K562 (cell line): ENCODE measurements at regions not wholly inside any gene's neighbourhood (a gene's known extent, or its start where the extent isn't known, plus 50 kb on each side); places are given as distances from the start of the nearest gene placed in this dataset.

Source experiments
- ATAC-seq: fragments of 200-7000 bp; cut with Tn5 transposase; 3 replicates; pipeline ENCODE4 v1.9.1; 2020; ENCODE audit warnings: moderate library complexity
- BruUV-seq: library from RNA; stranded (reverse); fragments of 400-500 nt; replicated peaks from 2 replicates; lab custom pipeline; 2021; lab: Mats Ljungman, UMichigan
- CTCF ChIA-PET: fragments of 300-600 bp; formaldehyde crosslinking; extraction: SDS; loops from one replicate; lab custom pipeline; 2021; ENCODE audit warnings: low intra/inter-chr PET ratio; lab: Yijun Ruan, JAX
- POLR2A ChIA-PET: fragments of 300-600, 350-650 bp; sonication (Branson Sonifier 250); formaldehyde crosslinking; extraction: SDS; loops from one replicate; lab custom pipeline; 2021; ENCODE audit warnings: antibody characterized with exemption, inconsistent platforms; lab: Yijun Ruan, JAX
- DNase-seq, 4 experiments: peaks; one replicate each; pipeline versions ENCODE4 v3.0.0 to v3.0.0-alpha.2; 2011 to 2018; ENCODE audit warnings: low spot score in 3 of 4, mixed read lengths in 3 of 4; ENCODE audit errors: extremely low read depth in 1 of 4
- FAIRE-seq: peaks from 2 replicates; lab custom pipeline; 2011; peaks lifted over from hg19 to GRCh38; lab: Jason Lieb, UNC
- H2AFZ ChIP-seq: 2 replicates; pipeline ENCODE4 v1.6.0; 2011; ENCODE audit warnings: low read depth, low read length, control low read depth, inconsistent platforms
- H3K27ac ChIP-seq: fragments of 200-600 bp; 3 replicates; pipeline ENCODE4 v1.8.0; 2011; ENCODE audit warnings: low read depth, mild to moderate bottlenecking, control low read depth, inconsistent platforms, low read length, moderate library complexity, mixed read lengths; ENCODE audit errors: extremely low read depth
- H3K27me3 ChIP-seq, 2 experiments: fragments of 300-600 bp in 1 of 2; 2 replicates in 1 of 2; 3 replicates in 1 of 2; pipeline versions ENCODE4 v1.6.0 to v1.8.0; 2011; ENCODE audit warnings: inconsistent platforms in 2 of 2, low read length in 2 of 2, mild to moderate bottlenecking in 1 of 2, mixed read lengths in 1 of 2, moderate library complexity in 1 of 2; ENCODE audit not compliant: control insufficient read depth in 2 of 2, insufficient read depth in 2 of 2
- H3K36me3 ChIP-seq: fragments of 300-600 bp; 3 replicates; pipeline ENCODE4 v1.8.0; 2011; ENCODE audit warnings: mild to moderate bottlenecking, low read length, inconsistent platforms; ENCODE audit not compliant: control insufficient read depth, insufficient read depth
- H3K4me1 ChIP-seq, 2 experiments: fragments of 200-600 bp in 1 of 2; replicated peaks in 1 of 2; 2 replicates in 1 of 2; 3 replicates in 1 of 2; pipeline versions ENCODE4 v1.5.1 to v1.8.0; 2011; ENCODE audit warnings: inconsistent platforms in 2 of 2, low read length in 2 of 2, mild to moderate bottlenecking in 1 of 2, mixed read lengths in 1 of 2, moderate library complexity in 1 of 2; ENCODE audit not compliant: control insufficient read depth in 2 of 2, insufficient read depth in 2 of 2
- H3K4me2 ChIP-seq: 2 replicates; pipeline ENCODE4 v1.6.1; 2011; ENCODE audit warnings: low read length, control low read depth, inconsistent platforms, mixed read lengths; ENCODE audit not compliant: insufficient read depth
- H3K4me3 ChIP-seq: fragments of 200-600 bp; sonication (generic), shearing (Covaris generic); 2 replicates; pipeline ENCODE4 v1.5.1; 2016; ENCODE audit warnings: control low read depth, inconsistent platforms
- H3K79me2 ChIP-seq: fragments of 200-600 bp; 3 replicates; pipeline ENCODE4 v1.8.0; 2011; ENCODE audit warnings: low read length, inconsistent platforms; ENCODE audit not compliant: control insufficient read depth, insufficient read depth
- H3K9ac ChIP-seq, 2 experiments: 2 replicates each; pipeline versions ENCODE4 v1.6.0 to v1.6.1; 2011; ENCODE audit warnings: low read depth in 2 of 2, low read length in 2 of 2, control low read depth in 1 of 2, inconsistent platforms in 1 of 2, mild to moderate bottlenecking in 1 of 2, mixed read lengths in 1 of 2; ENCODE audit not compliant: insufficient read depth in 1 of 2
- H3K9me1 ChIP-seq: one replicate; pipeline ENCODE4 v1.6.0; 2011; ENCODE audit warnings: inconsistent platforms, mild to moderate bottlenecking, low read length, moderate library complexity; ENCODE audit not compliant: control insufficient read depth, insufficient read depth
- H3K9me3 ChIP-seq: replicated peaks from 2 replicates; pipeline ENCODE4 v1.5.1; 2011; ENCODE audit warnings: low read depth, low read length, inconsistent platforms; ENCODE audit not compliant: control insufficient read depth, insufficient read depth
- H4K20me1 ChIP-seq: replicated peaks from 2 replicates; pipeline ENCODE4 v1.6.1; 2011; ENCODE audit warnings: low read length, inconsistent platforms, mixed read lengths; ENCODE audit not compliant: control insufficient read depth, insufficient read depth
- BACH1 ChIP-seq: fragments of 200-800 bp; sonication (Bioruptor generic); IDR thresholded peaks from 2 replicates; pipeline ENCODE4 v1.6.1; 2016; ENCODE audit warnings: missing genetic modification characterization, missing compliant biosample characterization
- ELF4 ChIP-seq: fragments of 450-650 bp; formaldehyde crosslinking; IDR thresholded peaks from 2 replicates; pipeline ENCODE4 v1.4.0; 2022; ENCODE audit warnings: missing genetic modification characterization
- FOXA3 ChIP-seq, 2 experiments: fragments of 450-650 bp in 1 of 2; sonication (generic) in 1 of 2; formaldehyde crosslinking; IDR thresholded peaks in 1 of 2; conservative IDR thresholded peaks in 1 of 2; 2 replicates each; pipeline versions ENCODE4 v1.4.0 to v1.8.0; 2020 to 2022; ENCODE audit warnings: mild to moderate bottlenecking in 2 of 2, missing genetic modification reagents in 1 of 2
- KAT2B ChIP-seq: IDR thresholded peaks from one replicate; pipeline ENCODE4 v1.6.1; 2012; ENCODE audit warnings: low read depth, mild to moderate bottlenecking, control low read depth, inconsistent platforms, low read length, moderate library complexity
- LARP7 ChIP-seq: fragments of 450-650 bp; IDR thresholded peaks from 2 replicates; pipeline ENCODE4 v1.6.1; 2016
- TAF1 ChIP-seq: IDR thresholded peaks from 2 replicates; pipeline ENCODE4 v1.6.1; 2011; ENCODE audit warnings: mild to moderate bottlenecking, low read length, moderate library complexity; ENCODE audit not compliant: insufficient read depth, control insufficient read depth, severe bottlenecking; ENCODE audit errors: extremely low read depth
- TRIM28 ChIP-seq: fragments of 450-650 bp; IDR thresholded peaks from 2 replicates; pipeline ENCODE4 v1.6.1; 2017
- ZC3H11A ChIP-seq: IDR thresholded peaks from 2 replicates; pipeline ENCODE4 v1.6.1; 2012; ENCODE audit warnings: low read depth, low read length, improper control_type of control experiment
- ZNF79 ChIP-seq: fragments of 250-450 bp; sonication (Bioruptor Pico); IDR thresholded peaks from 2 replicates; pipeline ENCODE4 v1.4.0; 2020; ENCODE audit warnings: low read depth, mild to moderate bottlenecking, moderate library complexity
- WGBS: fragments of 100-300 bp; shearing (Covaris generic); methylation state at CpG from one replicate; pipeline ENCODE4 v1.1.6; 2016; ENCODE audit warnings: low coverage, mixed read lengths; ENCODE audit not compliant: insufficient coverage; ENCODE audit errors: missing lambda C conversion rate; 5-methylcytosine and 5-hydroxymethylcytosine counted together
- in situ Hi-C: fragments of 300-500 bp; cut with MboI; formaldehyde crosslinking; loops from 4 replicates; pipeline ENCODE4 v1.15.0; 2018; ENCODE audit warnings: inconsistent platforms, mixed read lengths
- intact Hi-C: fragments of 100-400 bp; cut with micrococcal nuclease; formaldehyde crosslinking; loops from 2 replicates; pipeline ENCODE4 v1.14.2; 2022
- TF ChIP-seq, protein P1 (sequence below): fragments of 150-350 bp; conservative IDR thresholded peaks from 2 replicates; pipeline ENCODE4 v1.6.1; 2014; ENCODE audit warnings: low read length

- H3K27ac ChIP-seq: no peak overlapping the region
- BruUV-seq: no TSS peak
- in situ Hi-C loops (no loop called here), intact Hi-C loops (no loop called here)
- no peak for DNase-seq
- H3K9me3 ChIP-seq: no peaks in the 10 kb centered on the region
- TF ChIP-seq, protein P1, sequence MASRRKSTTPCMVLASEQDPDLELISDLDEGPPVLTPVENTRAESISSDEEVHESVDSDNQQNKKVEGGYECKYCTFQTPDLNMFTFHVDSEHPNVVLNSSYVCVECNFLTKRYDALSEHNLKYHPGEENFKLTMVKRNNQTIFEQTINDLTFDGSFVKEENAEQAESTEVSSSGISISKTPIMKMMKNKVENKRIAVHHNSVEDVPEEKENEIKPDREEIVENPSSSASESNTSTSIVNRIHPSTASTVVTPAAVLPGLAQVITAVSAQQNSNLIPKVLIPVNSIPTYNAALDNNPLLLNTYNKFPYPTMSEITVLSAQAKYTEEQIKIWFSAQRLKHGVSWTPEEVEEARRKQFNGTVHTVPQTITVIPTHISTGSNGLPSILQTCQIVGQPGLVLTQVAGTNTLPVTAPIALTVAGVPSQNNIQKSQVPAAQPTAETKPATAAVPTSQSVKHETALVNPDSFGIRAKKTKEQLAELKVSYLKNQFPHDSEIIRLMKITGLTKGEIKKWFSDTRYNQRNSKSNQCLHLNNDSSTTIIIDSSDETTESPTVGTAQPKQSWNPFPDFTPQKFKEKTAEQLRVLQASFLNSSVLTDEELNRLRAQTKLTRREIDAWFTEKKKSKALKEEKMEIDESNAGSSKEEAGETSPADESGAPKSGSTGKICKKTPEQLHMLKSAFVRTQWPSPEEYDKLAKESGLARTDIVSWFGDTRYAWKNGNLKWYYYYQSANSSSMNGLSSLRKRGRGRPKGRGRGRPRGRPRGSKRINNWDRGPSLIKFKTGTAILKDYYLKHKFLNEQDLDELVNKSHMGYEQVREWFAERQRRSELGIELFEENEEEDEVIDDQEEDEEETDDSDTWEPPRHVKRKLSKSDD: no peak
- no peak for TF ChIP-seq TRIM28
- no peak for TF ChIP-seq BACH1 (tag)
- TF ChIP-seq KAT2B: no peak
- TF ChIP-seq ZNF79 (CRISPR knock-in tag): no peak
- TF ChIP-seq LARP7: no peak
- TF ChIP-seq ZC3H11A: no peak
- TF ChIP-seq ELF4 (CRISPR knock-in tag): no peak
- no peak for TF ChIP-seq FOXA3 (CRISPR knock-in tag; conservative IDR thresholded peaks at IDR 0.05 in 1 of 2, IDR thresholded peaks at IDR 0.05 in 1 of 2)
- TF ChIP-seq TAF1: no peak
- no peak for ATAC-seq
- H3K36me3 ChIP-seq: no peaks in the 10 kb centered on the region
- no peak overlapping the region for H3K4me2 ChIP-seq
- FAIRE-seq: no peak
- no peaks in the 10 kb centered on the region for H3K4me1 ChIP-seq
- H3K9me1 ChIP-seq: no peaks in the 10 kb centered on the region
- H3K79me2 ChIP-seq: no peaks in the 10 kb centered on the region
- H3K4me3 ChIP-seq: no peak overlapping the region
- H4K20me1 ChIP-seq: no peaks in the 10 kb centered on the region
- H2AFZ ChIP-seq: no peak overlapping the region
- 0% methylated on average over 2 of the region's 2 CpGs for WGBS
- no peak overlapping the region for H3K9ac ChIP-seq
- CTCF ChIA-PET: no interaction called here
- no peaks in the 10 kb centered on the region for H3K27me3 ChIP-seq
- POLR2A ChIA-PET: no interaction called here
Measured at GRCh38 chr3:168654700-168655099, 559.0 kb upstream of the GOLIM4 start.
